WTC11 (cell line): ENCODE measurements at regions not wholly inside any gene's neighbourhood (a gene's known extent, or its start where the extent isn't known, plus 50 kb on each side); places are given as distances from the start of the nearest gene placed in this dataset.

Experiments used
- ATAC-seq: fragments of 200-7000 bp; cut with Tn5 transposase; 2 replicates; pipeline ENCODE4 v1.10.0; 2021; ENCODE audit warnings: mild to moderate bottlenecking, moderate library complexity
- CTCF ChIA-PET: fragments of 300-600 bp; sonication (Branson Sonifier 250); formaldehyde crosslinking; loops from one replicate; lab custom pipeline; 2021; ENCODE audit warnings: antibody characterized with exemption; lab: Charles Lee
- POLR2A ChIA-PET: fragments of 350-600 bp; sonication (Branson Sonifier 250); formaldehyde crosslinking; loops from one replicate; lab custom pipeline; 2021; ENCODE audit warnings: antibody characterized with exemption; lab: Charles Lee
- DNase-seq: peaks from one replicate; pipeline ENCODE4 v3.0.0; 2021; ENCODE audit warnings: low spot score
- H3K27ac Mint-ChIP-seq: 2 replicates; pipeline ENCODE4 v1.8.0; 2021; ENCODE audit warnings: mixed read lengths
- H3K27me3 Mint-ChIP-seq: 2 replicates; pipeline ENCODE4 v1.8.0; 2021; ENCODE audit warnings: low read depth, mild to moderate bottlenecking, moderate library complexity, mixed read lengths
- H3K36me3 Mint-ChIP-seq: 2 replicates; pipeline ENCODE4 v1.8.0; 2021; ENCODE audit warnings: mixed read lengths
- H3K4me1 Mint-ChIP-seq: 2 replicates; pipeline ENCODE4 v1.8.0; 2022; ENCODE audit warnings: mixed read lengths
- H3K4me3 Mint-ChIP-seq: 2 replicates; pipeline ENCODE4 v1.8.0; 2021; ENCODE audit warnings: mild to moderate bottlenecking, moderate library complexity, mixed read lengths
- H3K9me3 Mint-ChIP-seq: 2 replicates; pipeline ENCODE4 v1.8.0; 2021; ENCODE audit warnings: mixed read lengths
- EMX1 ChIP-seq: fragments of 250-450 bp; sonication (Bioruptor Pico); IDR thresholded peaks from 2 replicates; pipeline ENCODE4 v1.8.0; 2021; ENCODE audit warnings: mild to moderate bottlenecking
- ETV6 ChIP-seq: sonication (generic); formaldehyde crosslinking; IDR thresholded peaks from 2 replicates; pipeline ENCODE4 v1.8.1; 2022; ENCODE audit warnings: mild to moderate bottlenecking, missing genetic modification reagents
- HMGA2 ChIP-seq: fragments of 250-450 bp; sonication (Bioruptor Pico); IDR thresholded peaks from 2 replicates; pipeline ENCODE4 v1.4.0; 2021; ENCODE audit warnings: mild to moderate bottlenecking, moderate library complexity
- JAZF1 ChIP-seq: fragments of 250-450 bp; sonication (Bioruptor Pico); IDR thresholded peaks from 2 replicates; pipeline ENCODE4 v1.9.0; 2021; ENCODE audit warnings: moderate library complexity, mild to moderate bottlenecking, inconsistent platforms
- JUN ChIP-seq: sonication (generic); formaldehyde crosslinking; IDR thresholded peaks from 2 replicates; pipeline ENCODE4 v1.8.0; 2023; ENCODE audit warnings: mild to moderate bottlenecking, missing genetic modification reagents
- MYBL2 ChIP-seq: sonication (generic); formaldehyde crosslinking; IDR thresholded peaks from 2 replicates; pipeline ENCODE4 v1.8.1; 2023; ENCODE audit warnings: mild to moderate bottlenecking, moderate library complexity, missing genetic modification reagents
- NFE2L1 ChIP-seq: sonication (generic); formaldehyde crosslinking; IDR thresholded peaks from 2 replicates; pipeline ENCODE4 v1.8.1; 2023; ENCODE audit warnings: missing genetic modification reagents
- NFYB ChIP-seq: sonication (generic); formaldehyde crosslinking; conservative IDR thresholded peaks from 2 replicates; pipeline ENCODE4 v1.8.0; 2022; ENCODE audit warnings: low read depth, missing genetic modification reagents
- NR2C2 ChIP-seq: sonication (generic); formaldehyde crosslinking; IDR thresholded peaks from 2 replicates; pipeline ENCODE4 v1.8.0; 2022; ENCODE audit warnings: mild to moderate bottlenecking, missing genetic modification reagents
- OVOL2 ChIP-seq: fragments of 250-450 bp; sonication (Bioruptor Pico); IDR thresholded peaks from 2 replicates; pipeline ENCODE4 v1.9.0; 2021; ENCODE audit warnings: mild to moderate bottlenecking, borderline replicate concordance
- RELA ChIP-seq: sonication (generic); formaldehyde crosslinking; IDR thresholded peaks from 2 replicates; pipeline ENCODE4 v1.8.1; 2022; ENCODE audit warnings: missing genetic modification reagents, mild to moderate bottlenecking, borderline replicate concordance
- SMAD4 ChIP-seq: sonication (generic); formaldehyde crosslinking; IDR thresholded peaks from 2 replicates; pipeline ENCODE4 v1.8.0; 2022; ENCODE audit warnings: mild to moderate bottlenecking, missing genetic modification reagents
- TEAD4 ChIP-seq: sonication (generic); formaldehyde crosslinking; IDR thresholded peaks from 2 replicates; pipeline ENCODE4 v1.8.0; 2022; ENCODE audit warnings: mild to moderate bottlenecking, missing genetic modification reagents
- ZNF423 ChIP-seq: fragments of 250-450 bp; sonication (Bioruptor Pico); IDR thresholded peaks from 2 replicates; pipeline ENCODE4 v2.1.2; 2022; ENCODE audit warnings: mild to moderate bottlenecking, moderate library complexity
- TF ChIP-seq, protein P1 (sequence below): fragments of 250-450 bp; sonication (Bioruptor Pico); IDR thresholded peaks from 2 replicates; pipeline ENCODE4 v1.9.0; 2021; ENCODE audit warnings: mild to moderate bottlenecking
- TF ChIP-seq, protein P2 (sequence below): sonication (generic); formaldehyde crosslinking; conservative IDR thresholded peaks from 2 replicates; pipeline ENCODE4 v1.8.1; 2023; ENCODE audit warnings: mild to moderate bottlenecking, low read depth, missing genetic modification reagents, moderate library complexity
- TF ChIP-seq, protein P3 (sequence below): sonication (generic); formaldehyde crosslinking; IDR thresholded peaks from 2 replicates; pipeline ENCODE4 v1.8.0; 2023; ENCODE audit warnings: missing genetic modification reagents
- TF ChIP-seq, protein P4 (sequence below): fragments of 250-450 bp; sonication (Bioruptor Pico); IDR thresholded peaks from 2 replicates; pipeline ENCODE4 v2.1.2; 2022; ENCODE audit warnings: mild to moderate bottlenecking, moderate library complexity
- TF ChIP-seq, protein P5 (sequence below): sonication (generic); formaldehyde crosslinking; IDR thresholded peaks from 2 replicates; pipeline ENCODE4 v1.8.0; 2022; ENCODE audit warnings: mild to moderate bottlenecking, missing genetic modification reagents
- TF ChIP-seq, protein P6 (sequence below): fragments of 250-450 bp; sonication (Bioruptor Pico); conservative IDR thresholded peaks from 2 replicates; pipeline ENCODE4 v1.9.0; 2021; ENCODE audit warnings: mild to moderate bottlenecking

DNA sequence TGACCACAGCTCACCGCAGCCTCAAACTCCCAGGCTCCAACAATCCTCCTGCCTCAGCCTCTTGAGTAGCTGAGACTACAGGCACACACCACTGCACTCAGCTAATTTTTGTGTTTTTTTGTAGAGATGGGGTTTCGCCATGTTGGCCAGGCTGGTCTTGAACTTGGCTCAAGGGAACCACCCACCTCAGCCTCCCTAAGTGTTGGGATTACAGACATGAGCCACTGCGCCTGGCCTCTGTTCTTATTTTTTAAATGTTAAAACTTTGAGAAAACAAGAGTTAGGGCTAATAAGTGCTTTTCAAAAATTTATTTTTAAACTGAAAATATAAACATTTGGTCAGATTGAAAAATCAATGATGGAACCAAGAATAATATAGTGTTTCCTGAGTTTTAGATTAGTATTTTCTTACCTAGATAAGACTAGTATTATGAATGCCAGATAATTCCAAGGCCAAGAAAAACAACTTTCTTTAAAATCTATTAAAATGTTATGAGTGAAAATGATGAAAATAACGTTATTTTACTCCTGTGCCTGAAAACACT lies 66.2 kb upstream of the S1PR1 start (continued):
- TF ChIP-seq, protein P1, sequence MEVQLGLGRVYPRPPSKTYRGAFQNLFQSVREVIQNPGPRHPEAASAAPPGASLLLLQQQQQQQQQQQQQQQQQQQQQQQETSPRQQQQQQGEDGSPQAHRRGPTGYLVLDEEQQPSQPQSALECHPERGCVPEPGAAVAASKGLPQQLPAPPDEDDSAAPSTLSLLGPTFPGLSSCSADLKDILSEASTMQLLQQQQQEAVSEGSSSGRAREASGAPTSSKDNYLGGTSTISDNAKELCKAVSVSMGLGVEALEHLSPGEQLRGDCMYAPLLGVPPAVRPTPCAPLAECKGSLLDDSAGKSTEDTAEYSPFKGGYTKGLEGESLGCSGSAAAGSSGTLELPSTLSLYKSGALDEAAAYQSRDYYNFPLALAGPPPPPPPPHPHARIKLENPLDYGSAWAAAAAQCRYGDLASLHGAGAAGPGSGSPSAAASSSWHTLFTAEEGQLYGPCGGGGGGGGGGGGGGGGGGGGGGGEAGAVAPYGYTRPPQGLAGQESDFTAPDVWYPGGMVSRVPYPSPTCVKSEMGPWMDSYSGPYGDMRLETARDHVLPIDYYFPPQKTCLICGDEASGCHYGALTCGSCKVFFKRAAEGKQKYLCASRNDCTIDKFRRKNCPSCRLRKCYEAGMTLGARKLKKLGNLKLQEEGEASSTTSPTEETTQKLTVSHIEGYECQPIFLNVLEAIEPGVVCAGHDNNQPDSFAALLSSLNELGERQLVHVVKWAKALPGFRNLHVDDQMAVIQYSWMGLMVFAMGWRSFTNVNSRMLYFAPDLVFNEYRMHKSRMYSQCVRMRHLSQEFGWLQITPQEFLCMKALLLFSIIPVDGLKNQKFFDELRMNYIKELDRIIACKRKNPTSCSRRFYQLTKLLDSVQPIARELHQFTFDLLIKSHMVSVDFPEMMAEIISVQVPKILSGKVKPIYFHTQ (CRISPR knock-in tag) = no peak
- TF ChIP-seq TEAD4 (CRISPR knock-in tag) (no peak), JUN (CRISPR knock-in tag) (no peak), NFE2L1 (CRISPR knock-in tag) (no peak), EMX1 (CRISPR knock-in tag) (no peak), OVOL2 (CRISPR knock-in tag) (no peak), SMAD4 (CRISPR knock-in tag) (no peak), JAZF1 (CRISPR knock-in tag) (no peak)
- TF ChIP-seq, protein P2, sequence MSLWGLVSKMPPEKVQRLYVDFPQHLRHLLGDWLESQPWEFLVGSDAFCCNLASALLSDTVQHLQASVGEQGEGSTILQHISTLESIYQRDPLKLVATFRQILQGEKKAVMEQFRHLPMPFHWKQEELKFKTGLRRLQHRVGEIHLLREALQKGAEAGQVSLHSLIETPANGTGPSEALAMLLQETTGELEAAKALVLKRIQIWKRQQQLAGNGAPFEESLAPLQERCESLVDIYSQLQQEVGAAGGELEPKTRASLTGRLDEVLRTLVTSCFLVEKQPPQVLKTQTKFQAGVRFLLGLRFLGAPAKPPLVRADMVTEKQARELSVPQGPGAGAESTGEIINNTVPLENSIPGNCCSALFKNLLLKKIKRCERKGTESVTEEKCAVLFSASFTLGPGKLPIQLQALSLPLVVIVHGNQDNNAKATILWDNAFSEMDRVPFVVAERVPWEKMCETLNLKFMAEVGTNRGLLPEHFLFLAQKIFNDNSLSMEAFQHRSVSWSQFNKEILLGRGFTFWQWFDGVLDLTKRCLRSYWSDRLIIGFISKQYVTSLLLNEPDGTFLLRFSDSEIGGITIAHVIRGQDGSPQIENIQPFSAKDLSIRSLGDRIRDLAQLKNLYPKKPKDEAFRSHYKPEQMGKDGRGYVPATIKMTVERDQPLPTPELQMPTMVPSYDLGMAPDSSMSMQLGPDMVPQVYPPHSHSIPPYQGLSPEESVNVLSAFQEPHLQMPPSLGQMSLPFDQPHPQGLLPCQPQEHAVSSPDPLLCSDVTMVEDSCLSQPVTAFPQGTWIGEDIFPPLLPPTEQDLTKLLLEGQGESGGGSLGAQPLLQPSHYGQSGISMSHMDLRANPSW = no peak

DNA sequence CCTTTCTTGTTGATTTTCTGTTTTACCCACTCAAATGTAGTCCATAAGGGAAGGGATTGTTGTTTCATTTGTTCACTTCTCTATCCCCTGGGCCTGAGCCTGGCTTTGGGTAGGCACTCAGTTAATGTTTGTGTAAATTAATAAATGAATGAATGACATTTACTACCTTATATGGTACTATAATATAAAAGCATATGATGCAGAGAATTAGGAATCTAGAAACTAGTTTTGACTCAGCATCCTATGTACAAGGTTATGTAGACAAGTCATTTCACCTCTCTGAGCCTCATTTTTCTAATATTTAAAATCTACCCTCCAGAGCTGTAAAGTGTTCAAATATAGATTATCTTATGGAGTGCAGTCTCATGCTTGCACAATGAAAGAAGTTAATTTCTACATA lies 68.9 kb upstream of the S1PR1 start:
- no peaks in the 10 kb centered on the region for H3K36me3 Mint-ChIP-seq
- no peak overlapping the region for H3K27ac Mint-ChIP-seq
- CTCF ChIA-PET = no interaction called here
- TF ChIP-seq OVOL2 (CRISPR knock-in tag) (no peak), ZNF423 (no peak), ETV6 (CRISPR knock-in tag) (no peak), NR2C2 (CRISPR knock-in tag) (no peak), MYBL2 (CRISPR knock-in tag) (no peak), NFYB (CRISPR knock-in tag) (no peak), RELA (CRISPR knock-in tag) (no peak), HMGA2 (no peak), JAZF1 (CRISPR knock-in tag) (no peak)
- TF ChIP-seq, protein P3, sequence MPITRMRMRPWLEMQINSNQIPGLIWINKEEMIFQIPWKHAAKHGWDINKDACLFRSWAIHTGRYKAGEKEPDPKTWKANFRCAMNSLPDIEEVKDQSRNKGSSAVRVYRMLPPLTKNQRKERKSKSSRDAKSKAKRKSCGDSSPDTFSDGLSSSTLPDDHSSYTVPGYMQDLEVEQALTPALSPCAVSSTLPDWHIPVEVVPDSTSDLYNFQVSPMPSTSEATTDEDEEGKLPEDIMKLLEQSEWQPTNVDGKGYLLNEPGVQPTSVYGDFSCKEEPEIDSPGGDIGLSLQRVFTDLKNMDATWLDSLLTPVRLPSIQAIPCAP (CRISPR knock-in tag) = no peak
- TF ChIP-seq, protein P4, sequence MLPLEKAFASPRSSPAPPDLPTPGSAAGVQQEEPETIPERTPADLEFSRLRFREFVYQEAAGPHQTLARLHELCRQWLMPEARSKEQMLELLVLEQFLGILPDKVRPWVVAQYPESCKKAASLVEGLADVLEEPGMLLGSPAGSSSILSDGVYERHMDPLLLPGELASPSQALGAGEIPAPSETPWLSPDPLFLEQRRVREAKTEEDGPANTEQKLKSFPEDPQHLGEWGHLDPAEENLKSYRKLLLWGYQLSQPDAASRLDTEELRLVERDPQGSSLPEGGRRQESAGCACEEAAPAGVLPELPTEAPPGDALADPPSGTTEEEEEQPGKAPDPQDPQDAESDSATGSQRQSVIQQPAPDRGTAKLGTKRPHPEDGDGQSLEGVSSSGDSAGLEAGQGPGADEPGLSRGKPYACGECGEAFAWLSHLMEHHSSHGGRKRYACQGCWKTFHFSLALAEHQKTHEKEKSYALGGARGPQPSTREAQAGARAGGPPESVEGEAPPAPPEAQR (CRISPR knock-in tag) = no peak
- TF ChIP-seq, protein P5, sequence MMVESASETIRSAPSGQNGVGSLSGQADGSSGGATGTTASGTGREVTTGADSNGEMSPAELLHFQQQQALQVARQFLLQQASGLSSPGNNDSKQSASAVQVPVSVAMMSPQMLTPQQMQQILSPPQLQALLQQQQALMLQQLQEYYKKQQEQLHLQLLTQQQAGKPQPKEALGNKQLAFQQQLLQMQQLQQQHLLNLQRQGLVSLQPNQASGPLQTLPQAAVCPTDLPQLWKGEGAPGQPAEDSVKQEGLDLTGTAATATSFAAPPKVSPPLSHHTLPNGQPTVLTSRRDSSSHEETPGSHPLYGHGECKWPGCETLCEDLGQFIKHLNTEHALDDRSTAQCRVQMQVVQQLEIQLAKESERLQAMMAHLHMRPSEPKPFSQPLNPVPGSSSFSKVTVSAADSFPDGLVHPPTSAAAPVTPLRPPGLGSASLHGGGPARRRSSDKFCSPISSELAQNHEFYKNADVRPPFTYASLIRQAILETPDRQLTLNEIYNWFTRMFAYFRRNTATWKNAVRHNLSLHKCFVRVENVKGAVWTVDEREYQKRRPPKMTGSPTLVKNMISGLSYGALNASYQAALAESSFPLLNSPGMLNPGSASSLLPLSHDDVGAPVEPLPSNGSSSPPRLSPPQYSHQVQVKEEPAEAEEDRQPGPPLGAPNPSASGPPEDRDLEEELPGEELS = no peak
- TF ChIP-seq, protein P6, sequence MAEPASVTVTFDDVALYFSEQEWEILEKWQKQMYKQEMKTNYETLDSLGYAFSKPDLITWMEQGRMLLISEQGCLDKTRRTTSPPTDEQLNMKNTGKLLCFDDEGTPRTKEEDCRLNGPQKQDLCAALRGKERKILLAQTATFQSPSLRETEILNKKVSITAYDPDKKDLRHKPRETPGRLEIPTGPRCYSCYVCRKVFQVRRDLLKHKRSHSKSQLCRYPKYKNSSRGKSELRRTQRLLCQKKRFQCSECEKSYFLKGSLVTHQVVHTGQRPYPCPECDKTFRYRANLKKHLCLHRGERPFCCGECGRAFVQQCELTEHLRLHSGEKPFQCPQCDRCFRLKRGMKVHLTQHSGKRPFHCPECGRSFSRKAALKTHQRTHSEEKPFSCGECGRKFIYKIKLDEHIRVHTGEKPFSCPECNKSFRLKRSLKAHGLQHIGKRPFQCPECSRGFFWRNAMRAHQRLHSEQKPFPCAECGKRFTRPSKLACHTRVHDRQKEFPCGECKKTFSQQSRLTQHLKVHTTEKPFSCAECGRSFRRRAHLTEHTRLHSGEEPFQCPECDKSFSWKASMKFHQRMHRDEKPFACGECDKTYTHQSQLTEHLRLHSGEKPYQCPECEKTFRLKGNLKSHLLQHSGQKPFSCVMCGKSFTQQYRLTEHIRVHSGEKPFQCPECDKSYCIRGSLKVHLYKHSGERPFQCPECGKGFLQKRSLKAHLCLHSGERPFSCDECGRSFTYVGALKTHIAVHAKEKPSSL (CRISPR knock-in tag) = no peak
- TF ChIP-seq, all 79 proteins: peak for 0
- POLR2A ChIA-PET = no interaction called here
- H3K9me3 Mint-ChIP-seq = no peaks in the 10 kb centered on the region
- DNase-seq = no peak
- ATAC-seq = no peak
- H3K4me1 Mint-ChIP-seq = peaks cover 6% of the 10 kb centered on the region
- H3K4me3 Mint-ChIP-seq = no peak overlapping the region
- no peaks in the 10 kb centered on the region for H3K27me3 Mint-ChIP-seq
